Activated CD8-positive, alpha-beta memory T cell treated with anti-CD3 and anti-CD28 coated beads, Interleukin-2, amount 50 U/mL, for 48 hours (primary cell): ENCODE measurements at regions not wholly inside any gene's neighbourhood (a gene's known extent, or its start where the extent isn't known, plus 50 kb on each side); places are given as distances from the start of the nearest gene placed in this dataset.
"Not testable (repeated sequence)": the region's sequence is repeated elsewhere in the genome, so short reads cannot be mapped to it uniquely, and the experiment has no call there.

ENCODE experiments used
- DNase-seq: peaks from one replicate; pipeline ENCODE4 v3.0.0-alpha.2; 2020

DNA sequence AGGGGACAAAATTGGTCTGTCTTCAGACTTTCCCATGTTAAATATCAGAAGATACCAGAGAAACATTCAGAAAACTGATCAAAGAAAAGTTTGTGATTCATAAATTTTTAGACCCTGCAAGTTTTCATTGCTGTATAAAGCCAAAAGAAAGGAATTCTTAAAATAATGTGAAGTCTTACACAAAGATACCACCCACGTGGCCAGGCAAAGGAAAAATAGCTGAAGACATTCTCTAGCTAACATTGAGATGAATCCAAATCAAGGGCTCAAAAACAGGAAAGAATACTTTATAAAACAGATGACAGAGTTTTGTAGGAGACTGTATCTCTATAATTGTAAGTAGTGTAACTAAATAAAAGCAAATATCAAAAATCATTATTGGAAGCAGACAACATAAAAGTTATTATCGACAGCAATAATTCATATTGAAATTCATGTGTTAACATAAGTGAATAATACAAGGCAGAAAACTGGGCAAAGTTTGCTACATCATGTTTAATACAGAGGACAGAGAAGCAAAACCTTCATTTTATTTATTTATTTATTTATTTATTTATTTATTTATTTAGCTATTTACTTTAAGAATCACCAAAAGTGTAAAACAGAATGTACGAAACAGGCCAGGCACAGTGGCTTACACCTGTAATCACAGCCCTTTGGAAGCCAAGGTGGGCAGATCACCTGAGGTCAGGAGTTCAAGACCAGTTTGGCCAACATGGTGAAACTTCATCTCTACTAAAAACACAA lies 204.6 kb upstream of the SLIT2 start:
- no peak for DNase-seq

- no peak for DNase-seq
These were observed 205.5 kb upstream of the SLIT2 start for GRCh38 chr4:20046179-20046578.

GRCh38 chr4:20044966-20045365 lies 206.7 kb upstream of the SLIT2 start:
- no peak for DNase-seq

GRCh38 chr4:20044502-20044911 lies 207.2 kb upstream of the SLIT2 start:
- no peak for DNase-seq

DNA sequence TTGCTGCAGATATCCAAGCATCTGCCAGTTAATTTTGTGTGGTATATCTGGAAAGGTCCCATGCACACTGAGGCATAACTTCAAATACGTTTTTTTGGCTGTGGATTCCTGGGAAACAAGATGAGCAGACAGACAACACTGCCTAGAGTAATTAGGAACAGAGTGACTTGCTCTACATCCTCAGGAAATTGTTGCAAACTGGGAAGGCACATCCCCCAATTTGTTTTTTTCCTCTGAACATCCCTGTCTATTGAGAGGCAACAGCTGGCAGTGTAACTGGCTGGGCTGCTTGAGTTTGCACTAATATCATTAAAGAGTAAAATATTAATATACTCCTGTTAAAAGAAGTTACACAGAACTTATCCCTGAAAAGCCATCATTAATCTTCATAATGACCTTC lies 207.7 kb upstream of the SLIT2 start:
- no peak for DNase-seq

GRCh38 chr4:20042769-20043168 lies 208.9 kb upstream of the SLIT2 start:
- DNase-seq = no peak

DNA sequence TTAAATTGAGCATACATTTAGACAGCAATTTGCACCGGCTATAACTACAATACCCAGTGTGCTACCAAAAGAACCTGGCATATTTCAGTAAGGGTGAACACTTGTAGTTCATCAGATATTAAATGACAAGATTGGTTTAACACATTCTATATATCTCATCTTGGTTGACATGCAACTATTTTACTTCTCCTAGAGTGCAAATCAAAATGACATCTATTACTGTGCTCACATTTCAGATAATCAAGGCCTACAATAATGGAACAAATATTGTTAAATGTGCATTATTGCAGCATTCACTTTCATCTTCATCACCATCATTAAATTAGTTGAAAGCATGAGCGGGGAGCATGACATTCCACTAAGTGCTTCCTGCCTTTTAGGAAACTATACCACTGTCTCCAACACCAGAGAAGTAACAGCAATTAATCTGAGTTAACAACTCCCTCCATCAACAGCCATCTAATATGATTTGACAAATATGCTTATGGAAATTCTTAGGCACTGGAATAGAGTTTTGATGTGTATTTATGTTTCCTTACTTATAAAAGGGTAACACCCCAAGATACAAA lies 209.8 kb upstream of the SLIT2 start:
- no peak for DNase-seq

DNA sequence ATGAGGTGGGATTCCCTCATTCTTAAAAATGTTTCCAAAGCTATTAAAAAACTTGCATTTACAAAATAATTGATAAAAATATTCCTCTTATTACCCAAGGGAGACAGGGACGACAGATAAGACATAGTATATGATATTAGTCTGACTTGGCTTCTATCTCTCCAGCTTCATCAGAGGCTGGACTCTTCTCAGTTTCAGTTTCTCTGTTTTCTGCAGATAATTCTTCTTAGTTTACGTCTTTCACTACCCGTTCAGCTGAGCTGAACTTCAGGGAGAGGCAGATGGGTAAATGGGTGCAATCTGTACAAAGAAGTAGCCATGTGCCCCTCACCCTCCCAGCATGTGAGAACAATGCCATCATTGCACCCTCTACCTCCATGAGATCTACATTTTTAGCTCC lies 214.0 kb upstream of the SLIT2 start:
- no peak for DNase-seq

GRCh38 chr4:20030108-20030507 lies 221.6 kb upstream of the SLIT2 start:
- DNase-seq = no peak

DNA sequence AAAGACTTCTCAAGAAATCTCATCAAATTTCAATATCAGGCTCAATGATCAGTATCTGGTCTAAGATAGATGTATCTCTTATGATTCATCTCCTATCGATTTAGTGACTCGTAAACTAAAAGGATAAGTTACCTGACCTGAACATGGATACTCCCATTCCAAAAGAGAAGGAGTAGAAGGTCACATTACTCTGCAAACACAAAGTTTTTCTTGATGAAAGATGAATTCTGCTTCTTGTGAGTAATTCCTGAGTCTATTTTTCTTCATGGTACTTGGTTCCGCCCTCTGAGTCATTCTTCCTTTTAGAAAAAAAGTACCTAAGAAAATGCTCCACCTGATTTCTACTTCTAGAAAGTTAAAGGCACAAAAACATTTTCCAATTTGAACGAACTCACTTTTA lies 223.1 kb upstream of the SLIT2 start:
- no peak for DNase-seq

- DNase-seq = no peak
These were observed 225.2 kb upstream of the SLIT2 start for GRCh38 chr4:20026456-20026855.

GRCh38 chr4:20022471-20022870 lies 229.2 kb upstream of the SLIT2 start:
- no peak for DNase-seq

GRCh38 chr4:20020056-20020455 lies 231.6 kb upstream of the SLIT2 start:
- no peak for DNase-seq

GRCh38 chr4:20019310-20020015 lies 232.2 kb upstream of the SLIT2 start:
- no peak for DNase-seq

DNA sequence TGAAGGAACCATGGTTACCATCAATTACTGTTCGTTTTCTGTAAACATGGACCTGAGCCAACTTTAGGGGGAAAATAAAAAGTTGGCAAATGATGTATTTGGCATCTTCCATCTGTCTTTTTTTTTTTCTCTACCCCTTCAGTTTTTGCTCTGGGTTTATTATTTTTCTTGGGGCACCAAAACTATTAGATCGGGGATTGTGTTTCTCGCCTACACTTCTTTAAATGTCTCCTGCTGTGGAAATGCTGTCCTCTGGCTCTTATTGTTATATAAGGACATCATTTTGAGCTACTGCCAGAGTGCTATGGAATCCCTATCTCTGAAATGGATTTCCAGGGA lies 234.0 kb upstream of the SLIT2 start:
- no peak for DNase-seq

- DNase-seq = no peak
These were observed 234.5 kb upstream of the SLIT2 start for GRCh38 chr4:20017070-20017776.

DNA sequence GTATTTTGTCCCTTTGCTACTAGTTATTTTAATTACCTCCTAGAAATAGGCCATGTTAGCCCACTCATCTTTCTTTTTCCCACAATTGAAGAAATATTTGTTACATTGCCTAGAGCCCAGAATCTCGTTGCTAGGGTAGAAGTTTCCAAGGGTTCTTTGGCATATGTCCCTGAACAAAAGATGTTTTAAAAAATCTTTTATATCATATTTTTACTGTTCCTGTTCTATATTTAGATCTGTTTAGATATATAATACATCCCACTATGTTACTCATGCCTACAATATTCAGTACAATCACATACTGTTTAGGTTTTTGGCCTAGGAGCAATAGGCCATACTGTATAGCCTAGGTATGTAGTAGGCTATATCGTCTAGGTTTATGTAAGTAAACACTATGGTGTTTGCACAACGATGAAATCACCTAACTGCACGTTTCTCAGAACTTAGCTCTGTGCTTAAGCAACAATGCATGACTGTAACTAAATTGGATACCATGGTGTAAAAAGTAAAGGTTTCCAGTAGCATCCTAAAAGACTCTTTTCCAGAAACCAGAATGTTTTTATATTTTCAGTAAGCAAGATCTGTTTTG lies 236.0 kb upstream of the SLIT2 start:
- DNase-seq = no peak

- DNase-seq = not testable (repeated sequence)
These were observed 247.7 kb upstream of the SLIT2 start for GRCh38 chr4:20003836-20004558.

DNA sequence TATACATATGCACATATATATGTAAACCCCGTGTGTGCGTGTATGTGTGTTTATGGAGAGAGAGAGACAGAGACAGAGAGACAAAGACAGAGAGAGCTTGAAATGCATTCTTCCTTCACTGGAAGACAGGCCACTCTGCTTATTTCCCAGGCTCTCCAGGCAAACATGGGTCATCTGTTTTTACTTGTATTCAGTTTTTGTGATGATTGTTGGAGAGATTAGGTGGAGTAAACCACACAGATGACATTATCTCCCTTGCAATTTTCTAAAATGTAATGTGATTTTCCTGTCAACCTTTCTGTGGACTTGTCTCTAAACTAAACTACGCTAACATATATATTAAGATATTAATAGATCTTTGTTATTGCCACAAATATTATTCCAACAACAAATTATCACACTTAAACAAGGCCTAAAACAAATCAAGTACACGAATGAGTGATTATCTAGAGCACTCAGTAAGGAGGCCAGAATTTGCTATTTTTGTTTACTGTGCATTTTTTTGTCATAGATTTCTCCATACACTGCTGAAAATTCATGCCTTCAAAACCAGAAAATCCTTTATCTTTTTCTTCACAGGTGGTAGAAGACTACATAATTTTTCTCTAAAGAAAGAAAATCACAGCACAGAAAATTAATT lies 251.8 kb upstream of the SLIT2 start:
- no peak for DNase-seq

- DNase-seq = no peak
These were observed 252.4 kb upstream of the SLIT2 start for GRCh38 chr4:19999276-19999675.

GRCh38 chr4:19993242-19993641 lies 258.5 kb upstream of the SLIT2 start:
- DNase-seq = no peak

DNA sequence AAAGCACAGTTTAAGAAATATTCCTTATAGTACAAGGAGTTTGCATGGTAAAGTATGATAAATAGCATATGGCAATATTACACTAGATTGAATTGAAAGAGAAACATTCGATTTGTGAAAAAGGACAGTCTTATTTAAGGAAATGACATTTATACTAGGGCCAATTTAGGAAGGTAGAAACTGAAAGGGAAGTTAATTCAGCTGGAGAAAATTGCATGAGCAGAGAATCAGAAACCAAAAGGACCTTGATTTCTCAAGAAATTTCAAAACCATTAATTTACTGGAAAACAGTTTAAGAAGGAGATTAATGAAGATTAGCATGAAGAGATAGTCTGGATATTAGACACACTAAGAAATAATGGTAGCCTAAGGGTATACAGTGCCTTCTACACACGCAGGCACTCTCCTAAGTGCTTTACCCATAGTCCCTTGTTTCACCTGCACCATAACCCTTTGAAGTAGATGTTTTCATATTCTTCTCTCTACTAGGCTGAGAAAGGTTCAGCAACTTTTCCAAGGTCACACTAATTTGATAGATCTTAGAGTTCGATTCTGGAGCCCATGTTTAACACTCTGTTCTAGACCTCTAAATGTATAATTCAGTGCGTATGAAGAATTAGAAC lies 259.1 kb upstream of the SLIT2 start:
- no peak for DNase-seq
